NCI-H1694 (cell line): ENCODE measurements at regions not wholly inside any gene's neighbourhood (a gene's known extent, or its start where the extent isn't known, plus 50 kb on each side); places are given as distances from the start of the nearest gene placed in this dataset.
A peak's percentile ranks its signal among the peaks of the same experiment; 100 is the strongest.

ENCODE experiments used
- DNase-seq: peaks from one replicate; lab custom pipeline; 2025; lab: John Stamatoyannopoulos, UW

DNA sequence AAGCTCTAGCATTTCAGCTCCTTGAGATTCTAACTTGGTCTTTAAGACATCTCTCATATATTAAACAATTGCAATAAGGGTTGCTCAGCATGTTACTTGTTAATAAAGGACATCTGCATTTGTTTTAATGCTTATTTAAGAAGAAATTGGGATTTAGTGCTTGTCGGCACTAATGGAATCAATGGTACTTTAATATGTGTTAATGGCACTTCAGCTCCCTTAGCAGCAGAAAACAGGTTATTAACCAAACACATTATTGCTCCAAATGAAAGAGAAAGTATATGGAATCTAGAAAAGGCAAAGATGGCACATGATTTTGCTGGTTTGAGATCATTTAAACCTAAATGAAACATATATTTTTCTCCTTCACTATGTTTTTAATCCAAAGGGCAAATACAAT, 137.3 kb upstream of the GOLIM4 start:
- no peak for DNase-seq

- DNase-seq = no peak
Measured at GRCh38 chr3:168223085-168223484, 127.4 kb upstream of the GOLIM4 start.

- DNase-seq = no peak
Measured at GRCh38 chr3:168220556-168220955, 124.8 kb upstream of the GOLIM4 start.

DNA sequence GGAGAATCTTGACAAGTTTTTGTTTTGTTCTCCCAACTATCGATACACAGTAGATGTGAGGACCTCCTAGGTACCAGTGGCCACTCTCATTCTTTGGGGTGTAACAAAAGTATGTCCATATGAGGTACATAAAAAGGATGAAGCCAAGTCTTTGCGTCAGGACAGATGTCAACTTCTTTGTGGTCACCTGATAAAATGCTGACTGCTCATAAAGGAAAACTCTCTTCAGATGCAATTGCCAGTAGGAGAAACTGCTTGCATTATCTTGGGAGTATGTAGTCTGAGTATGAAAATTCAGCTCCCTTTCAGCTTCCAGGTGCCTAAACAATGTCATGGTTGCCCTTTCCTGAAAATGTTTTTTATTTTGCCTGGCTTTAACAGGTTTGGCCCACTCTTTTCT, 123.8 kb upstream of the GOLIM4 start:
- no peak for DNase-seq

DNA sequence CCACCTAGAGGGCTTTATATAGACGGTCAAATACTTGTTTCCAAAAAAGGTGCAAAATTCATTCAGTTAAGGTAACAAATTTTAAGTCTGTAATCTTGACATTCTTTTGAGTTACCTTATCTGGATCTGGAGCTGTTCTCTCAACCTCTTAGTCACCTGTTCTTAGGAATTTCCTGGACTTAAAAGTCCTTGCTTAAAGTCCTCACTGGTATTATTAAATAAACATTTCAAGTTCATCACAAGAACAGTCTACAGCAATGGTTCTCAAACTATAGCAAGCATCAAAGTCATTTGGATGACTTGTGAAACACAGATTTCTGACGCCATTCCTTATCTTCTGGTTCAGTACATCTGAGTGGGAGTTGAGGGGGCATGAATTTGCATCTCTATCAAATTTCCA, 122.9 kb upstream of the GOLIM4 start:
- no peak for DNase-seq

- DNase-seq = no peak
Measured at GRCh38 chr3:168216851-168217250, 121.1 kb upstream of the GOLIM4 start.

GRCh38 chr3:168213920-168214319, 118.2 kb upstream of the GOLIM4 start:
- DNase-seq = no peak

DNA sequence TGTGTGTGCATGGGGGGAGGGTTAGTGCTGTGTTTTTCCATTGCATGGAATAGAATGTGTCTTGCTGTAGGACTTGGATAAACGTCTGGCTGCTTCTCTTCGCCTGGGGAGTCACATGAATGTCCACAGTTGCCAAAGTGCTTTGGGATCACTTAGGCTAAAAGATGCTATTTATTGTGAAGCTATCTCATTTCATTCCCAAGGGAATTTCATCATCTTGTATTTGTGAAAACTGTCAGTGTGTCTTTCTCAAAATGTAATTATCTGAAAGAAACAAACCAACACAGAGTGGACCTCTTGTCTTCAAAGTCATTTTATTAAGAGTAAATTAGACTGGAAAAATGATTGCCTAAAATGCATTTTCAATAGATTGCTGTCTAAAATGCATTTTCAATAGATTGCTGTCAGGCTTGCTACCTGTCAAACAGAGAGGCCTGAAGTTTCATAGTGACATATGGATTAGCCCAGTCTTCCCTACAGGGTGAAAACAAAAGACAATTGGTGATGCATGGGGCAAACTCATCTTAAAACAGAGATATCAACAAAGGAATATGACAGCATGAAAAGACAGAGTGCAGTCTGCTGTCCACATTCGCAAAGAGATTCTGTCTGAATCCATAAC, 117.1 kb upstream of the GOLIM4 start:
- no peak for DNase-seq

DNA sequence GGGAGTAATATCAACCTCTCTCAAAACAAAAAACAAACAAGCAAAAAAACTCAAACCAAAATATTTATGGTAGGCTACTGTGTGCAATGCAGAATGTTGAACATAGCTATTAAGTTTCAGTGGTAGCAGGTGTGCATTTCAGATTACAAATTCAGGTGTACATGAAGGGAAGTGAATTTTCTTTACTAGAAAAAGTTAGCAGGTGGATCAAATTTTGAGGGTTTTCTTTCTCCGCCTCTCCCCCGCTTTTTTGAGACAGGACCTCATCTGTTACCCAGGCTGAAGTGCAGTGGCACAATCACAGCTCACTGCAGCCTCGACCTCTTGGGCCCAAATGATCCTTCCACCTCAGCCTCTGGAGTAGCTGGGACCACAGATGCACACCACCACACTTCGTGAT, 109.7 kb upstream of the GOLIM4 start:
- no peak for DNase-seq

- DNase-seq = no peak
Measured at GRCh38 chr3:168197162-168197561, 101.4 kb upstream of the GOLIM4 start.

DNA sequence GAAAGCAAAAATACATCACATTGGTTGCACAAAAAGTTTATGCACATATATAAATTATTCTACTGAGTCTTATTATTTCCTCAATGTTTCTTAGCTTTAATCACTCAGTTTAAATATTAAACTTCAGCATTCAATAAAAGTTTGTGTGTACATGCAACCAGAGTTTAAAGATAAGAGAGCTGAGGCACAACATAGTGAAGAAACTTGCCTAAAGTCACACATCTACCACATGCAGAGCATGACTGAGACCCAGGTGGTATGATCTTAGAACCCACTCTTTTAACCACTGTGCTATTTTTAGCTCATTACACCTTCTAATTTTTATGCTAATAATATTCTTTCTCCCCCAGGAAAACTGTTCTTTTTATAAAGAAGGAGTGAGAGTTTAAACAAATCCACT, 96.1 kb upstream of the GOLIM4 start:
- DNase-seq = no peak

GRCh38 chr3:168187233-168187632, 91.5 kb upstream of the GOLIM4 start:
- no peak for DNase-seq

DNA sequence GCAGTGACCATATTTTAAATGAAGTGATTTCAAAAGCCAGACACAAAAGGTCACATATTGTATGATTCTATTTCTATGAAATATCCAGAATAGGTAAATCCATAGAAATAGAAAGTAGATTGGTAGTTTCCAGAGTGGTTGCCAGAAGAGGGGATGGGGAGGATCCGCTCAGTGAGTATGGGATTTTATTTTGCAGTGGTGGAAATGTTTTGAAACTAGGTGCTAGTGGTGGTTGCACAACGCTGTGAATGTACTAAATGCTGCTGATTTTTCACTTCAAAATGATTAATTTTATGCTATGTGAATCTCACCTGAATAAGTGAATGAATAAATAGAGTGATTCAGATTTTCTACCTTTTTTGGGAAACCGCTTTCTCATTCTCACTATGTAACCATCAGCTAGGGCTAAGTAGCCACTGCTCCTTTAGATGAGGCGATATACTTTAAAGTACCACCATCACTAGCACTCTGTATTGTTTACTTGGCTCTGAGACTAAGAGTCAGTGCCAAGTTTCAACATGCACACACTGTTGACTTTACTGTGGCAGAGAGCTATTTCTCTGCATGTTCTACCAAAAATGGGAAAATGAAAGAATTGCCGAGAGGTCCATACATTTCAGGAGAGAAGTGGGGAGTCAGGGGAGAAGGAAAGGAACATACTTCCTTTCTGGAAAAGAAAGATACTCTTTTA, 90.7 kb upstream of the GOLIM4 start:
- DNase-seq = no peak

DNA sequence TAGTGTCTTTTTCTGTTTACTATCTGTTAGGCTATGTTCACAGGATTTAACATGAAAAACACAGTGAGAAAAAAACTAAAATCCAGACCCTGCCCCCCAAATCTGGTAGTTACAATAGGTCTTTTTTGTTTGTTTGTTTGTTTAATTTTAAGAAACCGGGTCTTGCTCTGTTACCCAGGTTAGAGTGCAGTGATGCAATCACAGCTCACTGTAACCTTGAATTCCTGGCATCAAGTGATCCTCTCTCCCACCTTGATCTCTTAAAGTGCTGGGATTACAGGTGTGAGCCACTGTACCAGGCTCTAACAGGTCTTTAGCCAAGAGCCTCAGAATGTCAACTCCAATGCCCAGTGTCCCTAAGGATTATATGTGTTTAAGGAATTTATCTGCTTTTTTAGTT, 88.0 kb upstream of the GOLIM4 start:
- no peak for DNase-seq

GRCh38 chr3:168168743-168169142, 73.0 kb upstream of the GOLIM4 start:
- DNase-seq = no peak

DNA sequence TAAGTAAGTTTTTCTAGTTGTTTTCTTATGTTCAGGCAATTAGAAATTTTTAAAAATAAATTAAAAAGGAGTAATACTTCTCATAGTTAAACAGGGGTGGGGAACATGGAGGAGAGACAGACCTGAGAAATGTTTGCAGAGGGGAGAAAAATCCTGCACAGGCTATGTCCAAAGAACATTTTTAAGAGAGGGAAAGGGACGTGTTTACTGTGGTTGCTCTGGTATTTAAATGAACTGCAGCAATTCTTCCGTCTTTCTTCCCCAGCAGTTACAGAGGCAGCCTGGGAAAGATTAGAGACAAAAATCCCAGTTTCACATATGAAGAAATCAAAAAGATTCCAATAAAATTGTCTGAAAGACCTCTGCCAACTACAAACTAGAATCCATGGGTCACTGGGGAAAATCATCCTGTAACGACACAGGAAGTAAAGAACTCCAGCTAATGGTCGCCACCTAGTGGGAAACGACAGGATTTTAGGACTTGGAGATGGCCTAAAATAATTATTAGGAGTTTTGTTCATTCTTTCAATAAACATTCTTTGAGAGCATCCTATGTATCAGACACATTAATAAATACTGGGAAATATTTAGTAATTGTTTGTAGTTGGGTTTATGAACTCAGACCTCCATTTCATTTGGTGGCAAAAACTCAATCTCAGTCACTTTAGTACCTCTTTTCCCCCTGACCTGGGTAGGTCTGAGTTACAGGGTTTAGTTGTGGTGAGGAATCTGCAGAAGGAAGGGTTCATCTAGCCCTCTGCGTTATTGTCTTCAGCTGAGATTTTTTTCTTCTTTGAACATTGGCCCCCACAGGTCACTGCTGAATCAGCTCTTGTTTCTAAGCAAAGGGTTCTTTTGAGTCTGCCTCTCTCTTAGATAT, 69.9 kb upstream of the GOLIM4 start:
- peak; percentile 62 for DNase-seq

- no peak for DNase-seq
Measured at GRCh38 chr3:168162172-168162571, 66.4 kb upstream of the GOLIM4 start.

- no peak for DNase-seq
Measured at GRCh38 chr3:168161696-168162095, 66.0 kb upstream of the GOLIM4 start.

GRCh38 chr3:168157903-168158302, 62.2 kb upstream of the GOLIM4 start:
- DNase-seq = no peak

DNA sequence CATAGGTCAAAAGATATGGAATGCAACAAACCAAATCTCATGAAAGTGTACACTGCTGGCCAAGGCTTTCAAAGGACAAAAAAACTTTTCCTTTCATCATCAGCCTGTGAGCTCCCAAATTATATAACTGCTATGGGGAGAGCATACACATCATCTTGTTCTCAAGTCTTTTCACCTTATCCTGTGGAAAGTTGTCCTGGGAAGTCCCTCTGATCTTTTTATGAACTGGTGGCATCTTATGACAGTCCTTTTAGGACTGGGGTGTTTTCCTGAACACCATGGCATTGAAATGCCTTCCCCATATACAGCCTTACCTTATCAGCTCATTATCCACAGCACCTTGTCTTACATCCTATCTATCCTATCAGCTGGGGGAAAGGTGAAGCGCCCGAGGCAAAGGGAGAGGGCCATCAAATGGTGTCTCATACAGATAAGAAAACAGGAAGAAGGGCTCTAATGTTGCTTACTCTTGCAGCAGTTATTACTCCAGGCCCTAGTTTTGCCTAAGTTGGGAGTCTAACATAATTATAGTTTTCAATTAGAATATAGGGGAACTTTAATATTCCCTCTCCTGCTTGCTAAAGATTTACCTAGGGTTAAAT, 61.5 kb upstream of the GOLIM4 start:
- DNase-seq = no peak

GRCh38 chr3:168156479-168156878, 60.8 kb upstream of the GOLIM4 start:
- no peak for DNase-seq

- no peak for DNase-seq
Measured at GRCh38 chr3:168155303-168155702, 59.6 kb upstream of the GOLIM4 start.

DNA sequence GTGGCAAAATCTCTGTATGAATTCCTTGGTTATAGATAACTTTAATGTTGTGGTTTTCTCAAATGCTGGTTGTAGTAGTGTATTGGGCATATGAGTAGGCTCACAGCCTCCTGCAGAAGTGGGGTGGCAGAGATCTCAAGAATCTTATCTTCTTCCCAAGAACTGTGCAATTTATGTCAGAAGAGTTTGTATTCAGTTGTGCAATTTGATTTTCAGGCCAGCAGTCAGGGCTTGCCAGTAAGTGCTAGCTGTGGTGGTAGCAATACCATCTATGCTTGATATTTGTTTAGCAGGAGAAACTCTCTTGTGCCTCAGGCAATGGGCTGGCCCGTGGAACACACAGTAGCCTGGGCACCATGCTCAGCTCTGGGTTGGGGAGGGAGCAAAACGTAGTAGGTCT, 58.4 kb upstream of the GOLIM4 start:
- no peak for DNase-seq
